ENCODE measurements at regions not wholly inside any gene's neighbourhood (a gene's known extent, or its start where the extent isn't known, plus 50 kb on each side); places are given as distances from the start of the nearest gene placed in this dataset.

GRCh38 chr12:127214186-127214585 lies 1052.8 kb upstream of the TMEM132C start:
- DNase-seq, result no peak

DNA sequence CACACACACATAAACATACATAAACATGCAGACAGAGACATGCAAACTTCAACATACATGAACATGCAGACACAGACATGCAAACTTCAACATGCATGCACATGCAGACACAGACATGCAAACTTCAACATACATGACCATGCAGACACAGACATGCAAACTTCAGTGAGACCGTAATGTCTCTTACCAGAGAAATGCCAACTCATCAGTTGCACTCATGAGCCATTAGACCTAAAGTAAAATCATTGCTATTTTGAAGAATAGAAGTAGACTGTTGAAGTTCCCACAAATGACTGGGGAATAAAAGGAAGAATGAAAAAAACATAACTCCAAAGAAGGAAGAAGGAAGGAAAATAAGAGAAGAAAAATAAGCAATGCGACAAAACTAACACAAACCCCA lies 1044.0 kb upstream of the TMEM132C start:
- no peak for DNase-seq

DNA sequence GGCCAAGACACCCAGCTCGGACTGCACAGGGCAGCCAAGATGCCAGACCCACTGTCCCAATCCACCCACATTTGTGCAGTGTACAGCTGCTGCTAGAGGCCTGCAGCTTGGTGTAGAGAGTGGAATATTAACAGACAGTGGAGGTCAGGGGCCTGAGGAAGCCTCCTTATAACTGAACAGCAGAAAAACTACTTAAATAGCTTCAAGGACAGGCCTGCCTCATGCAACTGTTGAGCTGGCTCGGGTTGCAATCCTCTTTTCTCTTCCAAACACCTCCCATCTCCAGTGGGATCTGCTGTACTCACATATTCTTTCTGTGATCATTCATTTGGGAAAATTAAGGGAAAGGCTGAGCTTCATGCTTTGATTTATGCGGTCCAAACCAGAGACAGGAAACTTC lies 1043.2 kb upstream of the TMEM132C start:
- no peak for DNase-seq

DNA sequence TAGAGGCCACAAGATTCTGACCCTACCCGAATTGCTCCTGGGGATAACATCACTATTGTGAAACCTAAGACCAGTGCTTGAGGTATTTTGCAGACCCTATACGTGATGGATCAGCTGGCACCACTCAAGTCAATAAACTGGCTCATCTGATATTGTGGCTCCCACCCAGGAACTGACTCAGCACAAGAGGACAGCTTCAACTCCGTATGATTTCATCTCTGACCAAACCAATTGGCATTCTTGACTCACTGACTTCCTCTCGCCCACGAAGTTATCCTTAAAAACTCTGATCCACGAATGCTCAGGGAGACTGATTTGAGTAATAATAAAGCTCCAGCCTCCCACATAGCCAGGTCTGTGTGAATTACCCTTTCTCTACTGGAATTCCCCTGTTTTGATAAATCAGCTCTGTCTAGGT lies 1036.1 kb upstream of the TMEM132C start:
- DNase-seq, result no peak

DNA sequence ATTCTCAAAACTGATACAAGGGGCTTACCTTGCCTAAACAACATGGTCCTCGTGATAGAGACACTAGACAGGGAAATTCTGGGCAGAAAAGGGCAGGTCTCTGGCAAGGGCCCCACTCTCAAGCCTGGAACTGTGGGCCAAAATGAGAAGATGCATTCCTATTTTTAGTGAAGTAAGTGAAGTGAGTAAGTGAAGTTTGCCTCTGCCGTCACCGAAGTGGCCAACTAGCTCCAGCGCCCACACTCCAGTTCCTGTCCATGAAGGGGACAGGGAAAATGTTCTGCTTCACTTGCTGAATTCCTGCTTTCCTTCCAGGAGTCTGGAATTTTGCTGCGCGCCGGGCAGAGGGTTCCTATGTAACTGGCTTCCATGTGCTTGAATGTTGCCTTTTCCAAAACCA lies 1035.6 kb upstream of the TMEM132C start:
- no peak for DNase-seq

DNA sequence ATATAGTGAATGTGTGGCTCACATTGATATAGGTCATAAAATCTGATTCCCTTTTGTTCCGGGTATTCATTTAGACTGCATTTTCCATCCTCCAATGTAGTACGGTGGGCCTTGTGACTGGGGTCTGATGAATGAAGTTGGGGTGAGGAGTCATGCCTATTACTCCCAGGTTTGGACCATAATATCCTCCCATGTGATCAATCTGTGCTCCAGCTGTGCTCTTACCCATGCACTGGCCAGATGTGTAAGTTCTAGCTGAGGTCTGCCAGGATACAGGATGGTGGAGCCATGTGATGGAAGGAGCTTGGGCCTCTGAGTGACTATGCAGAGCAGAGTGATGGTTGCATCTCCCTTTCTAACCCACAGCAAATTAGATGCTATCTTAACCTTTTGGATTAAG lies 1034.0 kb upstream of the TMEM132C start:
- DNase-seq, result no peak

GRCh38 chr12:127235761-127236160 lies 1031.2 kb upstream of the TMEM132C start:
- no peak for DNase-seq

GRCh38 chr12:127236491-127236890 lies 1030.5 kb upstream of the TMEM132C start:
- no peak for DNase-seq

GRCh38 chr12:127237151-127237550 lies 1029.8 kb upstream of the TMEM132C start:
- no peak for DNase-seq

- DNase-seq, result no peak
These were observed 1028.9 kb upstream of the TMEM132C start for GRCh38 chr12:127238107-127238506.

- DNase-seq, result no peak
These were observed 1027.2 kb upstream of the TMEM132C start for GRCh38 chr12:127239781-127240180.

GRCh38 chr12:127240249-127240929 lies 1026.6 kb upstream of the TMEM132C start:
- no peak for DNase-seq

GRCh38 chr12:127241072-127241817 lies 1025.7 kb upstream of the TMEM132C start:
- DNase-seq, result no peak

GRCh38 chr12:127245009-127245408 lies 1022.0 kb upstream of the TMEM132C start:
- DNase-seq, result no peak

DNA sequence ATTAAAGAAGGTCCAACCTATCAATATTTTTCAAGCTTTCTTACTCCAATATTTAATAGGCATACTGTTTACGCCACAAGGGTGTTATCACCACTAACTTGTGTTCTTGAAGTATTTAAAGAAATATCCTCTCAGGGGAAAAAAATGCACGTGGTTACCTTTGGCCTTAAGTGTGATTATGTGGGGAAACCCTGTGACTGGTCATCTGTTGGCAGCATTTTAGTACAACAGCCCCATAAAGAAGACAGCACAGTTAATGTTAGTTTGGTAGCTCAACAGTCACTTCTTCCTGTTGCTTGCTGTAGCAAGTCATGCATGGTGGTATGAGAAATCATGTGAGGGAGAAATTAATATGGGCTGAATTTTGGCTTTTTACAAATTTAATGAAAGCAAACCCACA lies 1021.5 kb upstream of the TMEM132C start:
- DNase-seq, result no peak

GRCh38 chr12:127247937-127248336 lies 1019.0 kb upstream of the TMEM132C start:
- DNase-seq, result no peak

DNA sequence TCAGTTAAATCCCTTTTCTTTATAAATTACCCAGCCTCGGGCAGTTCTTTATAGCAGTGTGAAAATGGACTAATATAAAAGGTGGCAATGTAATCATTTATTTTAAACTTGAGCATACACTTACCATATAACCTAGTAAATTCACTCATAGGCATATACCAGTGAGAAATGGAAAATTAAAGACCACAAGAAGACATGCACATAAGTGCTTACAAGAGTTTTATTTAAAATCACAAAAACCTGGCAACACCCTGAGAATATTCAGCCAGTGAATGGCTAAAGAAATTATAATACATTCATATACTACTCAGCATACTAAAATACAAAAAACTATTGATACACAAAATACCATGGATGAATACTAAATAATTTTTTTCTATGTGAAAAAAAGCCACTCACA lies 1017.5 kb upstream of the TMEM132C start:
- DNase-seq, result no peak

DNA sequence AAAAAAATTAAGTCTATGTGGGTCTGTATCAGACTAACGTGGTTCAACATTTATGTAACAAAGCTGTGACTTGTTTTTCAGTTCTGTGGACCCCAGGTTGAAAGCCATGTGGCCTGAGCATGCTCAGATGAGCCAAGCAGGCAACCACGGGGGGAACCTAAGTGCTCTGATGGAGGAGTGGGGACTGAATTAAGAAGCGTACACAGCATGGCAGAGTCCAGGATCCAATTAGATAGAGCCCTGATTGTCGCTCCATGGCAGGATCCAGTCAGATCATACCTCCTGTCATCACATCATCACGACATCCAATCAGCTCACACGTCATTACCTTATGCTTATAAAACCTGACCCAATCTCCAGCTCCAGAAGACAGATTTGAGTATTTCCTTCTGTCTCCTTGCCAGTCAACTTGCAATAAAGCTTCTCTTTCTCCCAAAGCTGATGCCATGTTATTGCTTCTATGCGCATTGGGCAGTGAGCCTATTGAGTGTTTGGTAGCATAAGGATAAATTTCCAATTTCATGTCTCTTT lies 1013.1 kb upstream of the TMEM132C start:
- no peak for DNase-seq

DNA sequence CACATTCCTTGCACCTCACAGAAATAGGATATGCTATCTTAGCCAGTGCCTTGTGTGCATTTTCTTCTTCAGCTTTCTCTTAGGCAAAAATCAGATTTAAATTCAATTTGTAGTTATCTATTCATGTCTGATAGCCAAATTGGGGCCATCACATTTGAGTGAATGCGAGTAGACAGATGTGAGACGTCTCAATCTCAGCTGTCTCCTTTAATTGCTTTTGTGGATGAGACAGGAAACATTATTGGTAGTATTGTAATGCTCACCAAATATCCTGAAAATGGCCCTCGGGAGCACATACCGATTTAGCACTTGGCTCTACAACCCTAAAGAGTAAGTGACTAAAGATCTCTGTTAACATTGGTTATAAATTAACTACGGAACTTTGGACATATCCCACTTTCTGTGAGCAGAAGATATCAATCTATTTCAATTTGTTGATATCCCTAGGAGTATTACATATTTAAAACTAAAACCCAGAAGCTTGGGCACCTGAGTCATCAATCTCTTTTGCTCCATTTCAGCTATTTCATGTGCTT lies 1012.5 kb upstream of the TMEM132C start:
- no peak for DNase-seq

DNA sequence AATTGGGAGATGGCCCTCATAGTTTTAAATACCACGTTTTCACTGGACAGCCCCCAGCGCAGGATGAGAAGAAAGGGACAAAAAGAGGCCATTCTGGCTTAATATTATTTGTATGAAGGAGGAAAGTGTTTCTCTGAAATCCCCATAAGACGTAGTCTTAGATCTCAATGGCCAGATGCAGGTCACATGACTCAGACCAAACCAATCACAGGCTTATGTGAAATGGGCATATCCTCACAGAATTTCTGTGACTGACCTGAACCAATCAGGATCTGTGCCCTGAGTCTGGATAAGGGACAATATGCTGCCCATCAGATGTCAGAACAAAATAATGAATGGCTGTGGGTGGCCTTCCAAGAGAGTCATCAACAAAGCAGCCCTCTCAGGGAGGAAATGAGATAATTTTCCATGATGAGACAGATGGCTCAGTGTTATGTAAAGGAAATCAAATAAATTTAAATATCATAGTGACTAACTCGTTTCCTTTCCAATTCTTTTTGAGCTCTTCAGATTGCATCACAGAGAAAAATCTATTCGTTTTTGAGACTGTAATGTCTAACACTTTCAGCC lies 1009.5 kb upstream of the TMEM132C start:
- DNase-seq, result no peak

GRCh38 chr12:127260531-127260930 lies 1006.4 kb upstream of the TMEM132C start:
- no peak for DNase-seq

- no peak for DNase-seq
These were observed 1006.0 kb upstream of the TMEM132C start for GRCh38 chr12:127260999-127261398.

DNA sequence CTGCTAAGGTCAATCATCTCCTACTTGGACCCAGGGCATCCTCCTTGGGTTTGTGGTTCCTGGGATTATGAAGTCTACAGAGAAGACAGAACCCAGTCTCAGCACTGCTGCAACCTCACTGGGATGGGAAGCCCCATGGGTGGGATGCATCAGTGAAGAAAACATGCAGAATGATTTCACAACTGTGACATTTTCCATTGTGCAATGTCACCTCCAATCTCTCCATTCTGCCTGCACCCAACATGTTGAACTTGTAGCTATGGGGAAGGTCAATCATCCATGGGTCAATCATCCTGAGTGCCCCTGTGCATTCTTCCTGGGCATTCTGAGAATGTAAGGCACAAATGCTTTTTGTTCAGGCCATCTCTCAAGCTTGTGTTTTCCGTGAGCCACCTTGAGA lies 1004.4 kb upstream of the TMEM132C start:
- no peak for DNase-seq

- no peak for DNase-seq
These were observed 1003.3 kb upstream of the TMEM132C start for GRCh38 chr12:127263621-127264020.

All from NCI-H510A treated with DMSO at 0.1 percent for 48 hours (cell line).